ENCODE measurements at regions not wholly inside any gene's neighbourhood (a gene's known extent, or its start where the extent isn't known, plus 50 kb on each side); places are given as distances from the start of the nearest gene placed in this dataset.
"Not testable (repeated sequence)": the region's sequence is repeated elsewhere in the genome, so short reads cannot be mapped to it uniquely, and the experiment has no call there.

GRCh38 chr9:41073471-41074243 is 54.8 kb downstream of the FOXD4L6 start:
- TF ChIP-seq CTCF, POLR2A, EP300 (IDR thresholded peaks at IDR 0.05): not testable (repeated sequence)

All from ovary (tissue), 3 donors.